Cerebellar cortex (tissue), 1 donor: ENCODE measurements at regions not wholly inside any gene's neighbourhood (a gene's known extent, or its start where the extent isn't known, plus 50 kb on each side); places are given as distances from the start of the nearest gene placed in this dataset.
"Not testable (repeated sequence)": the region's sequence is repeated elsewhere in the genome, so short reads cannot be mapped to it uniquely, and the experiment has no call there.

Experiments used
- DNase-seq: peaks from one replicate; pipeline ENCODE4 v3.0.0-alpha.2; 2015; ENCODE audit warnings: low spot score

GRCh38 chr21:38614558-38614957, 116.3 kb upstream of the ERG start:
- DNase-seq, result no peak

- no peak for DNase-seq
These were observed 121.2 kb upstream of the ERG start for GRCh38 chr21:38619480-38619879.

- no peak for DNase-seq
These were observed 121.8 kb upstream of the ERG start for GRCh38 chr21:38619992-38620479.

- no peak for DNase-seq
These were observed 122.9 kb upstream of the ERG start for GRCh38 chr21:38621132-38621531.

- no peak for DNase-seq
These were observed 124.0 kb upstream of the ERG start for GRCh38 chr21:38622081-38622826.

- no peak for DNase-seq
These were observed 124.5 kb upstream of the ERG start for GRCh38 chr21:38622827-38623209.

- DNase-seq, result no peak
These were observed 125.3 kb upstream of the ERG start for GRCh38 chr21:38623552-38623951.

GRCh38 chr21:38625000-38625399, 126.7 kb upstream of the ERG start:
- DNase-seq, result no peak

DNA sequence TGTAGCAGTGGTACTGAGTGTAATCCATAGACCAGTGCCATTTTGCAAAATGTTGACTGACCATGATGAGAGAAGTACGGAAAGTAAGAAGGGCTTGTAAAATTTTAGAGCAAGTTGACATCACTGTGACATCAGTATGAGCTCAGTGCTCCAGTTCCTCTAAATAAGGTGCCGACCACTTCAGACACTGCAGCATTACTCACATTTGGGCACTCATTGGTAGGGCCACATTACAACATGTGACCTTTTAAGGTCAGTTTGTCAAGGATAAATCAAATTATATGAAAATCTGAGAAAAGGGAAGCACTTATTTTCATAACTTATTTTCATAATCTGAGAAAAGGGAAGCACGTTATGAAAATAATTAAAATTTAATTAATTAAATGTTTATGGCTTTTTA, 128.0 kb upstream of the ERG start:
- DNase-seq, result no peak

GRCh38 chr21:38628349-38628748, 130.1 kb upstream of the ERG start:
- DNase-seq, result no peak

GRCh38 chr21:38631206-38631605, 132.9 kb upstream of the ERG start:
- DNase-seq, result no peak

GRCh38 chr21:38631676-38632075, 133.4 kb upstream of the ERG start:
- DNase-seq, result no peak

- no peak for DNase-seq
These were observed 138.9 kb upstream of the ERG start for GRCh38 chr21:38637161-38637560.

DNA sequence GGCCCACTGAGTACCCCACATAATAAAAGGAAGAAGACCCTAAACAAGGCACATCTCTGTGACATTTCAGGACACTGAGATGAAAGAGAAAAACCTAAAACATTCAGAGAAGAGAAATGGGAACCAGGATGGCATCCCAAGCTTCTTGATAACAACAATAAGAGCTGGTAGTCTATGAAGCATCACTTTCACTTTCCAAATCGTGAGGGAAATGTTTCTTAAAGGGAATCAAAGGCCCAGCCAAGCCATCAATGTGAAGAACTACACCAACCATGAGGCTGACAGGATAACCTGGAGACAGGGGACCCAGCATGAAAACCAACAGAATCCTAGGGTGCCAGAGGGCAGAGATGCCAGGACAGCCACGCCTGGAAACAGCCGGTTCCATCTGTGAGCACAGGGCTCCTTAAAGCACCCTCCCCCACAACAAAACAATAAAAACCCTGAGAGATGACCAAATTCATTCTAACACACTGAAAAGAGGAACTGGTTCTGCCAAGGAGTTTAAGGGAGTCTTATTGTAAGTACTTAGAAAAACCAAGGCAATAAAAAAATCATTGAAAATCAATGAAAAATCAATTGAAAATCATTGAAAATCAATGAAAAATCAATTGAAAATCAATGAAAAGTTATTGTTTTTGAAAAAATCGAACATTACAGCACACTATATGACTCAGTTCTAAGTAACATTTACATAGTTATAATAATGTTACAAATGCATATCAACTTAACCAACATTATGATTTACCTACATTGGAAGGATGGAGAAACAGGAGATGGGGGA, 141.5 kb upstream of the ERG start:
- DNase-seq, result no peak

DNA sequence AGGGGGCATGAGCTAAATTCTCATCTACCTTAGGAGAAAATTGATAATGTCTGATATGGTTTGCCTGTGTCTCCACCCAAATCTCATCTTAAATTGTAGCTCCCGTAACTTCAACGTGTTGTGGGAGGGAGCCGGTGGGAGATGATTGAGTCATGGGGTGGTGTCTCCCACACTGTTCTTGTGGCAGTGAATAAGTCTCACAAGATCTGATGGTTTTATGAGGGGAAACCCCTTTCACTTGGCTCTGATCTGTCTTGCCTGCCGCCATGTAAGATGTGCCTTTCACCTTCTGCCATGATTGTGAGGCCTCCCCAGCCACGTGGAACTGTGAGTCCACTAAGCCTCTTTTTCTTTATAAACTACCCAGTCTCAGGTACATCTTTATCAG, 142.1 kb upstream of the ERG start:
- DNase-seq, result not testable (repeated sequence)

DNA sequence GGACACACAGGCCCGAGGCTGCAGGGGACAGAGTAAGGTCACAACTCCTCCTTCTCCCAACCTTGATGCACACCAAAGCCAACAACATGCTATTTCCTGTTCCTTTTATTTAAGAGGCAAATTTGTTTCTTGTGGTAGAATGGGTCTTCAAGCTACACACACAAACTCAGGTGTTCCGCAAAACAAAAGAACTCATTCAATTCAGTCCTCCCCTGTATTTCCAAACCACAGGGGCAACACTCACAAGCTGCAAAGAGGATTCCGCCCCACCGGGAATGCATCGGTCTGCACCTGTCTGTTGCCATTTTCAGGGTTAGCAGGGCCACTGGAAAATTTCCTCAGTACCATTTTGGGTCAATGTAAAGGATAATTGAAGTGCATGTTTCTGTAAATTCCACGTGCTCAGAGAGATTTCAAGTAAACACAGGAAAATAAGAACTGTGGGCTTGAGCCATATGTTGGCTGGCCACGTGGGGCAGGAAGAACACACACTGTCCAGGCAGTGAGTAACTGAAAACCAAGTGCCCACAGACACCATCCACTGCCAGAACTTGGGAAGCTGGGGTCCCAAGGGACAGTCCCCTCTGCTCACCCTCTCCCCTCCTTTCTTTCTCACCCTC, 145.2 kb upstream of the ERG start:
- no peak for DNase-seq

- DNase-seq, result no peak
These were observed 147.0 kb upstream of the ERG start for GRCh38 chr21:38645282-38645681.

DNA sequence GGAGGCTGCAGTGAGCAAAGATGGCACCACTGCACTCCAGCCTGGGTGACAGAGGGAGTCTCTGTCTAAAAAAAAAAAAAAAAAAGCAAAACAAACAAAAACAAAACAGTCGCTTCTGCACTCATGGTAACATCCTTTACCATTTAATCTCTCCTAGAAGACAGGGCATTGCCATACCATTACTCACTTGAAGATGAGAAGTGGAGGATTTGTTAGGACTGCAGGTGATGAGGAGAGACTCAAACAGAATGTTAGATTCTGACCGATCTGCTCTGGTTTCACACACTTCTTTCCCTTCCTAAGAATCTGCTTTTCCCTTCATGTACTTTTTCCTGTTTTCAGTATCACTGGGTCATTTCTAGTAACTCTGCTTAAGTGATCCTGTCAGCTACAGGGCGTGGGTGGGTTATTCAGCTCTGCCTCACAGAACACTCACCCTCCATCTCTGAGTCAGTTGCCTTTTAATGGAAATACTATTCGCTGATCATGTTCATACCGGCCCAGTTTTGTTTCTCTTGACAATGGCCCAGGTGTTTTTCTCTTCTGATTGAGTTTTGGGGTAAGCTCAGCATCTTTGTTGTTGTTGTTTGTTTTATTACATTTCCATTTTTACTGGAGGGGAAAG, 148.0 kb upstream of the ERG start:
- DNase-seq, result no peak

- DNase-seq, result no peak
These were observed 150.8 kb upstream of the ERG start for GRCh38 chr21:38649120-38649519.

GRCh38 chr21:38651570-38651969, 153.3 kb upstream of the ERG start:
- no peak for DNase-seq

DNA sequence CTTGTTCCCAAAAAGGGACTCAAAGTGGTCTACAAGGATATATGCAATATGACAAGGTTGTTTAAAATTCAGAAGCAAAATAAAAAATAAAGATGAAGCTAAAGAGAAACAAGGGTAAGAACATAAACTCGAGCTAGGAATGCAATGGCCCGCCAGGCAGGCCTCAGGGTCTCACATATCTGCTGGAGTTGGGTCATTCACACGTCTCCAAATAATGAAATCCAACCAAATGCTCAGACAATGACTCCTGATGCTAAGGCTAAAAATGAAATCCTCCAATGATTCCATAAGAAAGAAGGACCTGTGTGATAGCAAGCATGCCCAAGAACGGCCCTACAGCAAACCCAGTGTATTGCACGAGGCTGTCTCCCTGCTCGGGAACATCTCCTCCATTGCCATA, 153.3 kb upstream of the ETS2 start:
- no peak for DNase-seq

GRCh38 chr21:38654580-38654979, 151.1 kb upstream of the ETS2 start:
- DNase-seq, result no peak

- no peak for DNase-seq
These were observed 147.2 kb upstream of the ETS2 start for GRCh38 chr21:38658511-38658910.
